GM23338 (cell line): ENCODE measurements at regions not wholly inside any gene's neighbourhood (a gene's known extent, or its start where the extent isn't known, plus 50 kb on each side); places are given as distances from the start of the nearest gene placed in this dataset.

Experiments used
- ATAC-seq: fragments of 200-7000 bp; cut with Tn5 transposase; 3 replicates; pipeline ENCODE4 v1.9.1; 2020
- DNase-seq: peaks from one replicate; pipeline ENCODE4 v3.0.0-alpha.2; 2015; ENCODE audit warnings: low spot score
- H2AFZ ChIP-seq: fragments of 200-600 bp; sonication (generic); 2 replicates; pipeline ENCODE4 v1.8.0; 2016; ENCODE audit warnings: antibody characterized with exemption, mild to moderate bottlenecking, moderate library complexity
- H3F3A ChIP-seq: fragments of 200-600 bp; sonication (generic); replicated peaks from 2 replicates; pipeline ENCODE4 v1.8.0; 2017; ENCODE audit warnings: antibody characterized with exemption, mixed run types, low read depth
- H3K27ac ChIP-seq: fragments of 200-600 bp; sonication (generic); 2 replicates; pipeline ENCODE4 v1.6.1; 2016; ENCODE audit warnings: low read depth
- H3K27me3 ChIP-seq: fragments of 200-600 bp; sonication (generic); 2 replicates; pipeline ENCODE4 v1.8.0; 2016; ENCODE audit warnings: mild to moderate bottlenecking, mixed run types, moderate library complexity; ENCODE audit not compliant: insufficient read depth
- H3K36me3 ChIP-seq: fragments of 200-600 bp; sonication (generic); 2 replicates; pipeline ENCODE4 v1.8.0; 2016; ENCODE audit warnings: mild to moderate bottlenecking; ENCODE audit not compliant: insufficient read depth
- H3K4me1 ChIP-seq: fragments of 200-600 bp; sonication (generic); 2 replicates; pipeline ENCODE4 v1.8.0; 2016; ENCODE audit warnings: mild to moderate bottlenecking, moderate library complexity; ENCODE audit not compliant: insufficient read depth
- H3K4me2 ChIP-seq: fragments of 200-600 bp; sonication (generic); 2 replicates; pipeline ENCODE4 v1.7.1; 2017; ENCODE audit warnings: mixed run types
- H3K4me3 ChIP-seq: fragments of 200-600 bp; sonication (generic); 2 replicates; pipeline ENCODE4 v1.6.1; 2016; ENCODE audit warnings: mixed run types
- H3K79me2 ChIP-seq: fragments of 200-600 bp; sonication (generic); replicated peaks from 2 replicates; pipeline ENCODE4 v1.8.0; 2017; ENCODE audit warnings: mild to moderate bottlenecking; ENCODE audit not compliant: insufficient read depth
- H3K9me2 ChIP-seq: fragments of 200-600 bp; sonication (generic); 2 replicates; pipeline ENCODE4 v1.8.0; 2017; ENCODE audit not compliant: insufficient read depth
- H4K20me1 ChIP-seq: fragments of 200-600 bp; sonication (generic); replicated peaks from 2 replicates; pipeline ENCODE4 v1.8.0; 2017; ENCODE audit warnings: mild to moderate bottlenecking; ENCODE audit not compliant: insufficient read depth
- H3K27ac Mint-ChIP-seq: 2 replicates; pipeline ENCODE4 v1.8.0; 2020; ENCODE audit warnings: inconsistent platforms, mild to moderate bottlenecking, moderate library complexity, mixed read lengths
- H3K27me3 Mint-ChIP-seq: 3 replicates; pipeline ENCODE4 v1.8.0; 2022; ENCODE audit warnings: low read depth, mild to moderate bottlenecking, moderate library complexity, mixed read lengths, inconsistent platforms; ENCODE audit not compliant: insufficient read depth, poor library complexity
- H3K36me3 Mint-ChIP-seq: 3 replicates; pipeline ENCODE4 v1.8.0; 2021; ENCODE audit warnings: low read depth, mild to moderate bottlenecking, inconsistent platforms, moderate library complexity, mixed read lengths
- H3K4me1 Mint-ChIP-seq: 3 replicates; pipeline ENCODE4 v1.8.0; 2020; ENCODE audit warnings: mild to moderate bottlenecking, inconsistent platforms, mixed read lengths
- H3K4me3 Mint-ChIP-seq: 3 replicates; pipeline ENCODE4 v1.8.0; 2021; ENCODE audit warnings: moderate library complexity, mild to moderate bottlenecking, inconsistent platforms, mixed read lengths
- H3K9me3 Mint-ChIP-seq: 3 replicates; pipeline ENCODE4 v1.8.0; 2020; ENCODE audit warnings: moderate library complexity, mild to moderate bottlenecking, inconsistent platforms, mixed read lengths
- CREB1 ChIP-seq: fragments of 250-450 bp; sonication (Bioruptor Pico); IDR thresholded peaks from 2 replicates; pipeline ENCODE4 v1.5.0; 2020; ENCODE audit warnings: low read depth, mild to moderate bottlenecking, moderate library complexity
- CTCF ChIP-seq, 2 experiments: fragments of 200-600 bp in 1 of 2; sonication (generic) in 1 of 2; conservative IDR thresholded peaks; 2 replicates each; pipeline versions ENCODE4 v1.5.1 to v1.6.1; 2016 to 2017; ENCODE audit warnings: antibody characterized with exemption in 2 of 2, low read depth in 2 of 2, mild to moderate bottlenecking in 2 of 2, moderate library complexity in 1 of 2
- ETS1 ChIP-seq: IDR thresholded peaks from 2 replicates; pipeline ENCODE4 v1.6.1; 2016; ENCODE audit warnings: antibody characterized with exemption
- EZH2 ChIP-seq: fragments of 200-600 bp; sonication (generic); IDR thresholded peaks from one replicate; pipeline ENCODE4 v1.8.0; 2017; ENCODE audit warnings: antibody characterized with exemption, mild to moderate bottlenecking, low read depth; ENCODE audit not compliant: unreplicated experiment
- EZH2phosphoT487 ChIP-seq: fragments of 200-600 bp; sonication (generic); IDR thresholded peaks from one replicate; pipeline ENCODE4 v1.8.1; 2018; ENCODE audit warnings: antibody characterized with exemption; ENCODE audit not compliant: unreplicated experiment
- NANOG ChIP-seq: IDR thresholded peaks from 2 replicates; pipeline ENCODE4 v1.6.1; 2016; ENCODE audit warnings: antibody characterized with exemption, borderline replicate concordance
- POLR2AphosphoS5 ChIP-seq: IDR thresholded peaks from 2 replicates; pipeline ENCODE4 v1.6.1; 2016; ENCODE audit warnings: antibody characterized with exemption, low read depth
- REST ChIP-seq: IDR thresholded peaks from one replicate; pipeline ENCODE4 v1.6.1; 2018; ENCODE audit warnings: antibody characterized with exemption; ENCODE audit not compliant: unreplicated experiment
- STAT1 ChIP-seq: IDR thresholded peaks from one replicate; pipeline ENCODE4 v1.6.1; 2016; ENCODE audit warnings: antibody characterized with exemption; ENCODE audit not compliant: unreplicated experiment
- ZNF331 ChIP-seq: fragments of 250-450 bp; sonication (Bioruptor Pico); IDR thresholded peaks from 2 replicates; pipeline ENCODE4 v1.5.0; 2020; ENCODE audit warnings: low read depth, mild to moderate bottlenecking, moderate library complexity
- ZNF462 ChIP-seq: fragments of 250-450 bp; sonication (Bioruptor Pico); IDR thresholded peaks from 2 replicates; pipeline ENCODE4 v1.5.0; 2020; ENCODE audit warnings: mild to moderate bottlenecking, moderate library complexity

GRCh38 chr1:71269179-71269578 is 188.3 kb upstream of the ZRANB2 start:
- H3K9me2 ChIP-seq, result no peaks in the 10 kb centered on the region
- no peaks in the 10 kb centered on the region for H4K20me1 ChIP-seq
- H3F3A ChIP-seq, result no peaks in the 10 kb centered on the region
- no peaks in the 10 kb centered on the region for H3K79me2 ChIP-seq
- Mint-ChIP-seq H3K4me1 (peaks cover 12% of the 10 kb centered on the region; the same call in 2 of the 3 replicates), H3K9me3 (no peaks in the 10 kb centered on the region), H3K36me3 (no peaks in the 10 kb centered on the region), H3K27me3 (peaks cover 2% of the 10 kb centered on the region), H3K4me3 (no peak overlapping the region), H3K27ac (peak overlapping the region; percentile 25; the same call in 1 of the 2 replicates)
- no peak overlapping the region for H2AFZ ChIP-seq
- no peak overlapping the region for H3K4me3 ChIP-seq
- H3K4me2 ChIP-seq, result no peak overlapping the region
- TF ChIP-seq ETS1 (no peak), NANOG (no peak), ZNF462 (no peak), EZH2 (no peak), EZH2phosphoT487 (no peak), STAT1 (no peak), ZNF331 (CRISPR knock-in tag) (no peak), POLR2AphosphoS5 (no peak), CTCF (conservative IDR thresholded peaks at IDR 0.05; ENCODE audit: low read depth in 2 of 2) (no peak), REST (no peak), CREB1 (CRISPR knock-in tag) (no peak)
- H3K4me1 ChIP-seq, result no peaks in the 10 kb centered on the region
- no peaks in the 10 kb centered on the region for H3K36me3 ChIP-seq
- no peaks in the 10 kb centered on the region for H3K27me3 ChIP-seq
- H3K27ac ChIP-seq, result no peak overlapping the region
- ATAC-seq (no peak), DNase-seq (no peak)
